ENCODE measurements at regions not wholly inside any gene's neighbourhood (a gene's known extent, or its start where the extent isn't known, plus 50 kb on each side); places are given as distances from the start of the nearest gene placed in this dataset.

- Histone ChIP-seq H3K9me3 (ENCODE audit: insufficient read depth, low read length) (0 out of 2 replicates have a peak, but pooled peaks cover 3% of the 10 kb centered on the region), H3K4me2 (ENCODE audit: low read length) (no peak overlapping the region), H4K20me1 (ENCODE audit: insufficient read depth, low read length) (no peaks in the 10 kb centered on the region), H3K36me3 (replicated peaks; ENCODE audit: low read depth, low read length) (no peaks in the 10 kb centered on the region), H3K79me2 (ENCODE audit: low read length) (no peaks in the 10 kb centered on the region), H3K9ac (ENCODE audit: low read length) (no peak overlapping the region), H3K27me3 (ENCODE audit: low read depth, low read length) (no peaks in the 10 kb centered on the region), H3K4me1 (ENCODE audit: low read length) (no peaks in the 10 kb centered on the region), H2AFZ (ENCODE audit: low read depth, low read length) (no peak overlapping the region), H3K4me3 (ENCODE audit: low read length) (no peak overlapping the region), H3K27ac (ENCODE audit: low read length) (no peak overlapping the region)
- TF ChIP-seq, protein P1, sequence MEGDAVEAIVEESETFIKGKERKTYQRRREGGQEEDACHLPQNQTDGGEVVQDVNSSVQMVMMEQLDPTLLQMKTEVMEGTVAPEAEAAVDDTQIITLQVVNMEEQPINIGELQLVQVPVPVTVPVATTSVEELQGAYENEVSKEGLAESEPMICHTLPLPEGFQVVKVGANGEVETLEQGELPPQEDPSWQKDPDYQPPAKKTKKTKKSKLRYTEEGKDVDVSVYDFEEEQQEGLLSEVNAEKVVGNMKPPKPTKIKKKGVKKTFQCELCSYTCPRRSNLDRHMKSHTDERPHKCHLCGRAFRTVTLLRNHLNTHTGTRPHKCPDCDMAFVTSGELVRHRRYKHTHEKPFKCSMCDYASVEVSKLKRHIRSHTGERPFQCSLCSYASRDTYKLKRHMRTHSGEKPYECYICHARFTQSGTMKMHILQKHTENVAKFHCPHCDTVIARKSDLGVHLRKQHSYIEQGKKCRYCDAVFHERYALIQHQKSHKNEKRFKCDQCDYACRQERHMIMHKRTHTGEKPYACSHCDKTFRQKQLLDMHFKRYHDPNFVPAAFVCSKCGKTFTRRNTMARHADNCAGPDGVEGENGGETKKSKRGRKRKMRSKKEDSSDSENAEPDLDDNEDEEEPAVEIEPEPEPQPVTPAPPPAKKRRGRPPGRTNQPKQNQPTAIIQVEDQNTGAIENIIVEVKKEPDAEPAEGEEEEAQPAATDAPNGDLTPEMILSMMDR (IDR thresholded peaks at IDR 0.05; ENCODE audit: low read depth, low read length) = no peak
- no peak for TF ChIP-seq EZH2phosphoT487 (IDR thresholded peaks at IDR 0.05; ENCODE audit: low read depth)
Observed at GRCh38 chr21:34008618-34009017, 64.8 kb upstream of the MRPS6 start.

DNA sequence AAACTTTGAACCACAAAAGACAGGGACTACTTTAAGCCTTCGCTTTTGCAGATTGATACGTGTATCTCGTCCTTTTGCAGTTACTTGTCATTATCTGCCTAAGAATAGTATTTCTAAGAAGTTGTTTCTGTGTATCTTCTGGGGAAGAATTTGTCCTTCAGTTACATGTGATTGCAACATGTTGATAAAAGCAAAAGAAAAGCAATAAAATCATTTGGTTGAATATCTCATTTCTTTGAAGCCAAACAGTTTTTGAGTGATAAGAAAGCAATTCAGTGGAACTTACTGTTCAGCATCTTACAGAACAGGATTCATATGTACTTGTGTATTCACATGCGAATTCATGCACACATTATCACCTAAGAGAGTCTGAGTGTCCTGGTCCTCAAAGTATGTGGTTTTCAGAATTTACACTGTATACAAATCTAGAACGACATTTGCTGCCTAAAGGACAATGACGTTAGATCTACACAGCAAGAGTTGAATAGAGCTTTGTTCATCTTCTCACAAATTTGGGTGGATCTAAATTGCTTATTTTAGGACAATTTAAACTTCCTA lies 66.7 kb upstream of the MRPS6 start:
- TF ChIP-seq EZH2phosphoT487 (IDR thresholded peaks at IDR 0.05; ENCODE audit: low read depth) = no peak
- TF ChIP-seq, protein P1 (IDR thresholded peaks at IDR 0.05; ENCODE audit: low read depth, low read length) = no peak
- Histone ChIP-seq H3K79me2 (ENCODE audit: low read length) (no peaks in the 10 kb centered on the region), H4K20me1 (ENCODE audit: insufficient read depth, low read length) (no peaks in the 10 kb centered on the region), H3K4me2 (ENCODE audit: low read length) (no peak overlapping the region), H3K27ac (ENCODE audit: low read length) (no peak overlapping the region), H2AFZ (ENCODE audit: low read depth, low read length) (no peak overlapping the region), H3K36me3 (replicated peaks; ENCODE audit: low read depth, low read length) (no peaks in the 10 kb centered on the region), H3K27me3 (ENCODE audit: low read depth, low read length) (no peaks in the 10 kb centered on the region), H3K4me1 (ENCODE audit: low read length) (no peaks in the 10 kb centered on the region), H3K4me3 (ENCODE audit: low read length) (no peak overlapping the region), H3K9ac (ENCODE audit: low read length) (no peak overlapping the region), H3K9me3 (ENCODE audit: insufficient read depth, low read length) (0 out of 2 replicates have a peak, but pooled peaks cover 3% of the 10 kb centered on the region)

DNA sequence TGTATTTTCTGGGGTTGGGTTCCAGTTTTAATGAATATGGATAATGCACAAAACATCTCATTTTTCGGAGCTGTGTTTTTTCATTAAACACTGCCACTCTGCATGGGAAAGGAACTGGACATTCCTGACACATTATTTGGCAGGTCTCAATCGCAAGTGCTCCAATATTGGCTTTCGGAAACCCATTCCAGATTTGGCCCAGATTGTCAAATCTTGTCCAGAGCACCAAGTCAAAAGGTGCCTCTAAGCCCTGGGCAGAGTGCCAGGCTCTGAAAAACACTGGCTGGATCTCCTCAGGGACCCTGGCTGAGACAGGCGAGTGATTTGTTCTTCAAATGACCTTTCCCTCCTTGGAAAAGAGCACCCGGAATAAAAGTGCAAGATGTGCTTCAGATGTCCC lies 68.4 kb upstream of the MRPS6 start:
- Histone ChIP-seq H3K4me2 (ENCODE audit: low read length) (no peak overlapping the region), H3K9me3 (ENCODE audit: insufficient read depth, low read length) (no peaks in the 10 kb centered on the region), H3K4me1 (ENCODE audit: low read length) (no peaks in the 10 kb centered on the region), H2AFZ (ENCODE audit: low read depth, low read length) (no peak overlapping the region), H3K4me3 (ENCODE audit: low read length) (no peak overlapping the region), H3K27ac (ENCODE audit: low read length) (no peak overlapping the region), H3K79me2 (ENCODE audit: low read length) (no peaks in the 10 kb centered on the region), H4K20me1 (ENCODE audit: insufficient read depth, low read length) (no peaks in the 10 kb centered on the region), H3K36me3 (replicated peaks; ENCODE audit: low read depth, low read length) (no peaks in the 10 kb centered on the region), H3K9ac (ENCODE audit: low read length) (no peak overlapping the region), H3K27me3 (ENCODE audit: low read depth, low read length) (no peaks in the 10 kb centered on the region)
- no peak for TF ChIP-seq EZH2phosphoT487 (IDR thresholded peaks at IDR 0.05; ENCODE audit: low read depth)
- TF ChIP-seq, protein P1 (IDR thresholded peaks at IDR 0.05; ENCODE audit: low read depth, low read length) = no peak

GRCh38 chr21:34004013-34004938 lies 69.1 kb upstream of the MRPS6 start:
- Histone ChIP-seq H3K27ac (ENCODE audit: low read length) (no peak overlapping the region), H3K4me1 (ENCODE audit: low read length) (no peaks in the 10 kb centered on the region), H2AFZ (ENCODE audit: low read depth, low read length) (no peak overlapping the region), H3K79me2 (ENCODE audit: low read length) (no peaks in the 10 kb centered on the region), H3K27me3 (ENCODE audit: low read depth, low read length) (no peaks in the 10 kb centered on the region), H3K4me2 (ENCODE audit: low read length) (no peak overlapping the region), H3K9me3 (ENCODE audit: insufficient read depth, low read length) (no peaks in the 10 kb centered on the region), H3K4me3 (ENCODE audit: low read length) (no peak overlapping the region), H3K36me3 (replicated peaks; ENCODE audit: low read depth, low read length) (no peaks in the 10 kb centered on the region), H4K20me1 (ENCODE audit: insufficient read depth, low read length) (no peaks in the 10 kb centered on the region), H3K9ac (ENCODE audit: low read length) (no peak overlapping the region)
- TF ChIP-seq, protein P1 (IDR thresholded peaks at IDR 0.05; ENCODE audit: low read depth, low read length) = no peak
- TF ChIP-seq EZH2phosphoT487 (IDR thresholded peaks at IDR 0.05; ENCODE audit: low read depth) = no peak

All from OCI-LY3 (cell line).